ENCODE measurements at regions not wholly inside any gene's neighbourhood (a gene's known extent, or its start where the extent isn't known, plus 50 kb on each side); places are given as distances from the start of the nearest gene placed in this dataset.

DNA sequence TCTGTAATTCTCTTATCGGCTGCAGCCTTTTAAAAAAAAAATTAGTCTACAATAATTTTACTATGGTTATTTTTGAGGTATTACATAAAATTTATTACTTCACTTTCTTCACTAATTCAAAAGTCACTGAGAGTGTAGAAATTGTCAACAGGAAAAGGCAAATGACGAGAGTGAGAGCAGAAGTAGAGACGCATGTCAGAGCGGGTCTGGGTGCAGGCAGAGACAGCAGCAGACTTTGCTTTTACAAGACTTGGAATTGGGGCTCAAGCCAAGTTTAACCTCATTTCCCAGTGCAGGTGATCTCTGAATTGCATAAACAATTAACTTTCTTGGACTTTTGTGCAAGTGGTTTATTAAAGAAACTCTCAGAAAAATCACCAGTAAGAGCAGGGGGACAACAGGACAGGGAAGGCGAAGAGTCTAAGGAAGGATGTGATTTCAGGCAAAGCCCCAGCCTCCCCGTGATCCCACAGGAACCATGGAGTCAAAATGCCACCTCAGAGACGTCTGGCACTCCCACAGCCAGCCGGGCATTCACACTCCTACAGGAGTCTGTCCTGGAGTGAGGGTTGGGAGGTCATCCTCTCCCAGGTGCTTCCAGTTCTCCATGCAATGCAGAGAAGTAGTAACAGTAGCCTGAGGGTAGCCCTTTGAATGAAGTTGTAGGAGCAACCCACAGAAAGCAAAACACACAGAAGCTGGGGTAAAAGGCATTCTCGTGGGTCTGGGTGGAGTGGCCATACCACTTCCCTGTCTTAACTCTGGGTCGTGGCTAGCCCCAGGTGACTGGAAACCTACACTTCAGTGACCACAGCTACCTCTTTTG is 274.0 kb upstream of the TGFBR2 start:
- intact Hi-C loops (cut with DNase I), result no loop called here
- H3K27ac ChIP-seq, result peak overlapping the region in 1 of 3 donors; percentile 21
- no peak overlapping the region for H3K4me3 ChIP-seq (replicated peaks in 1 of 3)
- no peak for TF ChIP-seq POLR2A (IDR thresholded peaks at IDR 0.05)
- TF ChIP-seq, protein P1, sequence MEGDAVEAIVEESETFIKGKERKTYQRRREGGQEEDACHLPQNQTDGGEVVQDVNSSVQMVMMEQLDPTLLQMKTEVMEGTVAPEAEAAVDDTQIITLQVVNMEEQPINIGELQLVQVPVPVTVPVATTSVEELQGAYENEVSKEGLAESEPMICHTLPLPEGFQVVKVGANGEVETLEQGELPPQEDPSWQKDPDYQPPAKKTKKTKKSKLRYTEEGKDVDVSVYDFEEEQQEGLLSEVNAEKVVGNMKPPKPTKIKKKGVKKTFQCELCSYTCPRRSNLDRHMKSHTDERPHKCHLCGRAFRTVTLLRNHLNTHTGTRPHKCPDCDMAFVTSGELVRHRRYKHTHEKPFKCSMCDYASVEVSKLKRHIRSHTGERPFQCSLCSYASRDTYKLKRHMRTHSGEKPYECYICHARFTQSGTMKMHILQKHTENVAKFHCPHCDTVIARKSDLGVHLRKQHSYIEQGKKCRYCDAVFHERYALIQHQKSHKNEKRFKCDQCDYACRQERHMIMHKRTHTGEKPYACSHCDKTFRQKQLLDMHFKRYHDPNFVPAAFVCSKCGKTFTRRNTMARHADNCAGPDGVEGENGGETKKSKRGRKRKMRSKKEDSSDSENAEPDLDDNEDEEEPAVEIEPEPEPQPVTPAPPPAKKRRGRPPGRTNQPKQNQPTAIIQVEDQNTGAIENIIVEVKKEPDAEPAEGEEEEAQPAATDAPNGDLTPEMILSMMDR (IDR thresholded peaks at IDR 0.05), result no peak
- no peaks in the 10 kb centered on the region for H3K27me3 ChIP-seq
- no peaks in the 10 kb centered on the region for H3K4me1 ChIP-seq
- H3K9me3 ChIP-seq, result no peaks in the 10 kb centered on the region
- no peaks in the 10 kb centered on the region for H3K36me3 ChIP-seq
- no peak for DNase-seq
- 46 to 52% methylated on average over 10 of the region's 10 CpGs for WGBS, 2 donors

DNA sequence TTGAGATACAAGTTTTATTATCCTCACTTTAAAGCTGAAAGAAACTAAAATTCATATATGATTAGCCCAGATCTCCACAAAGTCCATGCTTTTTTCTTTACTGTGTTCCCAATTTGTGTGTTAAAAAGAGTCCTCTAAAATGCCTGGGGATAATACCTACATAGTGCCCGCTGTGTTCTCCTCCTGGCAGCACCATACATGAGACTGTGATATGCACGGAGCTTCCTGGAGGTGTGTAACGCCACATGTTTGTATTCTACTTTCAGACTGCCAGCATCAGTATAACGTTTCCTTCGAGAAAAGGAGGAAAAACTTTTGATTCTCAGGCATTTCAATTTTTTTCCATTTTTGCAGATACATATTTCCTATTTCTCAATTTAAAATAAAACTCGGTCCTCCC is 273.3 kb upstream of the TGFBR2 start:
- intact Hi-C loops (cut with DNase I), result no loop called here
- Histone ChIP-seq H3K27ac (no peak overlapping the region), H3K4me1 (no peaks in the 10 kb centered on the region), H3K36me3 (no peaks in the 10 kb centered on the region), H3K4me3 (replicated peaks in 1 of 3) (no peak overlapping the region), H3K27me3 (no peaks in the 10 kb centered on the region), H3K9me3 (no peaks in the 10 kb centered on the region)
- TF ChIP-seq, protein P1 (IDR thresholded peaks at IDR 0.05), result no peak
- TF ChIP-seq POLR2A (IDR thresholded peaks at IDR 0.05), result no peak
- 93 to 96% methylated on average over 6 of the region's 6 CpGs for WGBS, 2 donors
- DNase-seq, result no peak

DNA sequence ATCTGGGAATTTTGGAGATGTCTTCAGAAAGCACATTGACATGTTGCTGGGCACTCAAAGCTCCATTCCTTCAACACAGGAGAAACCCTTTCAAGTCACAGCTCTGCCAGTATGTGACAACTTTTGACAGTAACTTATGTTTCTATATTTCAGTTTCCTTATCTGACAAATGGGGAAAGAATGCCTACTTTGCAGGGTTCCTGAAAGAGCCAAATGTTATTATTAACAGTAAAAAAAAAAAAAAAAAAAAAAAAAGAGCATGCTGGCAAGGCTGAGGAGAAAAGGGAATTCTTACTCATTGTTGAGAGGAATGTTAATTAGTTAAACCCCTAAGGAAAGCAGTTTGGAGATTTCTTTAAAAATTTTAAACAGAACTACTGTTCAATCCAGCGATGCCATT is 272.5 kb upstream of the TGFBR2 start:
- TF ChIP-seq, protein P1 (IDR thresholded peaks at IDR 0.05), result no peak
- no peak for TF ChIP-seq POLR2A (IDR thresholded peaks at IDR 0.05)
- Histone ChIP-seq H3K9me3 (no peaks in the 10 kb centered on the region), H3K27ac (no peak overlapping the region), H3K4me1 (no peaks in the 10 kb centered on the region), H3K27me3 (no peaks in the 10 kb centered on the region), H3K36me3 (no peaks in the 10 kb centered on the region), H3K4me3 (replicated peaks in 1 of 3) (no peak overlapping the region)
- intact Hi-C loops (cut with DNase I), result no loop called here
- DNase-seq, result no peak
- WGBS, 2 donors, result 83 to 97% methylated on average over 1 of the region's 1 CpG

DNA sequence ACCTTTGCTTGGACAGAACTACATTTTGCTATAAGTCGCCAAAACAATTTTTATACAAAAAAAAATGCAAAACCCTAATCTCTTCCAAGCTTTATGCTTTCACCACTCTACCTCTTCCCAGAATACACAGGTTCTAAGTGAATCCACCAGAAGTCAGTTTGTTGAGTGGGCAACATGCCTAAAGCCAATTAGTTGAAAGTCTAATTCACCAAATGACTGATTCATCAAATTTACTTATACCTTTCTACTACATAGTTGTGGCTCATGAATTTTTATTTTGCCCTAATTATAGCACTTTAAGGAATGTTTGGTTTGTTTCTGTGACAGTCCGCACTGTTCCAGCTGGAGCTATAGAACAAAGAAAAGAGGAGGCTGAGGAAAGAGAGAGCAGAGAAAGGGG is 265.9 kb upstream of the TGFBR2 start:
- no peaks in the 10 kb centered on the region for H3K27me3 ChIP-seq
- no peak overlapping the region for H3K27ac ChIP-seq
- H3K9me3 ChIP-seq, result no peaks in the 10 kb centered on the region
- WGBS, 2 donors, result 49 to 77% methylated on average over 2 of the region's 2 CpGs
- H3K36me3 ChIP-seq, result no peaks in the 10 kb centered on the region
- intact Hi-C loops (cut with DNase I), result no loop called here
- no peak for DNase-seq
- no peaks in the 10 kb centered on the region for H3K4me1 ChIP-seq
- no peak overlapping the region for H3K4me3 ChIP-seq (replicated peaks in 1 of 3)
- TF ChIP-seq POLR2A (IDR thresholded peaks at IDR 0.05), result no peak
- TF ChIP-seq, protein P1 (IDR thresholded peaks at IDR 0.05), result no peak

DNA sequence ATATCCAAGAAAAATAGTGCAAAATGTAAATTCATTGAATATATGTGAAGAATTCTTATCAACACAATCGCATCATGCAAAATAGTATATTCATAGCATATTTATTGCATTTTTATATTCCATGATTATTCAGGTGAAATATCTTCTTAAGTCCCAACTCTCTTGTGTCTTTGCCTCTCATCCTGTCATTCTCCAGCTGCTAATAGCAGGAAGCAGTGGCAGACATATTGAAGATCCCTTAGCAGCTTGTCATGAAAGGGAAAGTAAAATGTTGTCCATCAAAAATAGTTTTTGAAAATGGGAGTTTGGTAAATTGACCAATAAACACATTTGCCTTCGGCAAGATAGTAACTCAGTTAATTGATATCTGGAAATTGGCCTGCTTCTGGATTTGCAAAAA is 265.3 kb upstream of the TGFBR2 start:
- H3K27ac ChIP-seq, result no peak overlapping the region
- H3K4me1 ChIP-seq, result no peaks in the 10 kb centered on the region
- 67 to 97% methylated on average over 2 of the region's 2 CpGs for WGBS, 2 donors
- H3K4me3 ChIP-seq (replicated peaks in 1 of 3), result no peak overlapping the region
- intact Hi-C loops (cut with DNase I), result no loop called here
- no peaks in the 10 kb centered on the region for H3K36me3 ChIP-seq
- no peak for DNase-seq
- no peak for TF ChIP-seq POLR2A (IDR thresholded peaks at IDR 0.05)
- TF ChIP-seq, protein P1 (IDR thresholded peaks at IDR 0.05), result no peak
- H3K9me3 ChIP-seq, result no peaks in the 10 kb centered on the region
- no peaks in the 10 kb centered on the region for H3K27me3 ChIP-seq
